Caco-2 (cell line): ENCODE measurements at regions not wholly inside any gene's neighbourhood (a gene's known extent, or its start where the extent isn't known, plus 50 kb on each side); places are given as distances from the start of the nearest gene placed in this dataset.

Experiments
- BruUV-seq: library from RNA; stranded (reverse); fragments of 400-500 nt; replicated peaks from 2 replicates; lab custom pipeline; 2021; lab: Mats Ljungman, UMichigan
- CTCF ChIA-PET: fragments of 300-600 bp; sonication (Branson Sonifier 250); formaldehyde crosslinking; loops from one replicate; lab custom pipeline; 2022; ENCODE audit warnings: antibody characterized with exemption; lab: Charles Lee
- POLR2A ChIA-PET: fragments of 300-600 bp; sonication (Branson Sonifier 250); formaldehyde crosslinking; loops from one replicate; lab custom pipeline; 2022; ENCODE audit warnings: antibody characterized with exemption; lab: Charles Lee
- DNase-seq, 2 experiments: peaks; one replicate each; pipeline versions ENCODE4 v3.0.0 to v3.0.0-alpha.2; 2020 to 2022
- H3K27me3 ChIP-seq: replicated peaks from 2 replicates; pipeline ENCODE4 v1.6.0; 2011; ENCODE audit warnings: low read length; ENCODE audit not compliant: control insufficient read depth, insufficient read depth
- H3K36me3 ChIP-seq: 2 replicates; pipeline ENCODE4 v1.5.1; 2011; ENCODE audit warnings: low read length; ENCODE audit not compliant: control insufficient read depth, insufficient read depth
- H3K4me1 ChIP-seq: fragments of 250-450 bp; sonication (Bioruptor Pico); 2 replicates; pipeline ENCODE4 v1.5.1; 2020; ENCODE audit warnings: mild to moderate bottlenecking
- H3K4me3 ChIP-seq: 2 replicates; pipeline ENCODE4 v1.5.1; 2011; ENCODE audit warnings: low read depth, mild to moderate bottlenecking, control low read depth, low read length
- H3K9me3 ChIP-seq: fragments of 250-450 bp; sonication (Bioruptor Pico); 2 replicates; pipeline ENCODE4 v1.5.1; 2020; ENCODE audit warnings: mild to moderate bottlenecking, moderate library complexity
- H3K27ac Mint-ChIP-seq: one replicate; pipeline ENCODE4 v1.8.0; 2022; ENCODE audit warnings: mixed read lengths; ENCODE audit not compliant: unreplicated experiment
- H3K27me3 Mint-ChIP-seq: one replicate; pipeline ENCODE4 v1.8.0; 2022; ENCODE audit warnings: mixed read lengths; ENCODE audit not compliant: insufficient read depth, unreplicated experiment
- H3K36me3 Mint-ChIP-seq: one replicate; pipeline ENCODE4 v1.8.0; 2022; ENCODE audit warnings: mild to moderate bottlenecking, mixed read lengths; ENCODE audit not compliant: insufficient read depth, unreplicated experiment
- H3K4me1 Mint-ChIP-seq: one replicate; pipeline ENCODE4 v1.8.0; 2022; ENCODE audit warnings: low read depth, mixed read lengths; ENCODE audit not compliant: unreplicated experiment
- H3K4me3 Mint-ChIP-seq: one replicate; pipeline ENCODE4 v1.8.0; 2022; ENCODE audit warnings: mild to moderate bottlenecking, moderate library complexity, mixed read lengths; ENCODE audit not compliant: unreplicated experiment
- H3K9me3 Mint-ChIP-seq: one replicate; pipeline ENCODE4 v1.8.0; 2022; ENCODE audit warnings: mixed read lengths; ENCODE audit not compliant: unreplicated experiment
- CTCF ChIP-seq, 2 experiments: fragments of 200-600 bp in 1 of 2; IDR thresholded peaks; 1 replicate in 1 of 2; 2 replicates in 1 of 2; pipeline versions ENCODE4 v1.5.1 to v1.8.0; 2011 to 2022; ENCODE audit warnings: antibody characterized with exemption in 1 of 2, control low read depth in 1 of 2, inconsistent platforms in 1 of 2, low read depth in 1 of 2, low read length in 1 of 2, mild to moderate bottlenecking in 1 of 2, moderate library complexity in 1 of 2; ENCODE audit not compliant: insufficient read depth in 1 of 2, severe bottlenecking in 1 of 2, unreplicated experiment in 1 of 2
- intact Hi-C: fragments of 100-400 bp; cut with micrococcal nuclease; formaldehyde crosslinking; loops from one replicate; pipeline ENCODE4 v1.10.0; 2022; ENCODE audit not compliant: unreplicated experiment

- no peaks in the 10 kb centered on the region for H3K9me3 ChIP-seq
- no TSS peak for BruUV-seq
- Mint-ChIP-seq H3K4me3 (no peak overlapping the region), H3K27ac (no peak overlapping the region), H3K36me3 (no peaks in the 10 kb centered on the region), H3K27me3 (no peaks in the 10 kb centered on the region), H3K4me1 (no peaks in the 10 kb centered on the region), H3K9me3 (no peaks in the 10 kb centered on the region)
- TF ChIP-seq CTCF (IDR thresholded peaks at IDR 0.05; ENCODE audit: insufficient read depth in 1 of 2, low read depth in 1 of 2, low read length in 1 of 2, severe bottlenecking in 1 of 2, unreplicated experiment in 1 of 2), result no peak
- H3K4me1 ChIP-seq, result no peaks in the 10 kb centered on the region
- ChIA-PET POLR2A (no interaction called here), CTCF (no interaction called here)
- H3K27me3 ChIP-seq, result no peaks in the 10 kb centered on the region
- no peaks in the 10 kb centered on the region for H3K36me3 ChIP-seq
- DNase-seq, result no peak
- intact Hi-C loops, result no loop called here
- no peak overlapping the region for H3K4me3 ChIP-seq
These were observed 1717.1 kb downstream of the EFNA5 start for GRCh38 chr5:105953616-105954015.

- DNase-seq, result no peak
- H3K4me1 ChIP-seq, result no peaks in the 10 kb centered on the region
- CTCF ChIA-PET, result no interaction called here
- no peaks in the 10 kb centered on the region for H3K36me3 ChIP-seq
- Mint-ChIP-seq H3K27me3 (no peaks in the 10 kb centered on the region), H3K9me3 (no peaks in the 10 kb centered on the region), H3K4me1 (no peaks in the 10 kb centered on the region), H3K27ac (no peak overlapping the region), H3K36me3 (no peaks in the 10 kb centered on the region), H3K4me3 (no peak overlapping the region)
- BruUV-seq, result no TSS peak
- H3K9me3 ChIP-seq, result no peaks in the 10 kb centered on the region
- intact Hi-C loops, result no loop called here
- POLR2A ChIA-PET, result no interaction called here
- no peaks in the 10 kb centered on the region for H3K27me3 ChIP-seq
- no peak for TF ChIP-seq CTCF (IDR thresholded peaks at IDR 0.05; ENCODE audit: insufficient read depth in 1 of 2, low read depth in 1 of 2, low read length in 1 of 2, severe bottlenecking in 1 of 2, unreplicated experiment in 1 of 2)
- H3K4me3 ChIP-seq, result no peak overlapping the region
These were observed 1717.9 kb downstream of the EFNA5 start for GRCh38 chr5:105952875-105953274.

- ChIA-PET CTCF (no interaction called here), POLR2A (no interaction called here)
- BruUV-seq, result no TSS peak
- intact Hi-C loops, result no loop called here
- no peak for DNase-seq
- no peak overlapping the region for H3K4me3 Mint-ChIP-seq
- Histone ChIP-seq H3K9me3 (no peaks in the 10 kb centered on the region), H3K4me1 (no peaks in the 10 kb centered on the region), H3K27me3 (no peaks in the 10 kb centered on the region), H3K36me3 (no peaks in the 10 kb centered on the region), H3K4me3 (no peak overlapping the region)
- no peaks in the 10 kb centered on the region for H3K27me3 Mint-ChIP-seq
- TF ChIP-seq CTCF (IDR thresholded peaks at IDR 0.05; ENCODE audit: insufficient read depth in 1 of 2, low read depth in 1 of 2, low read length in 1 of 2, severe bottlenecking in 1 of 2, unreplicated experiment in 1 of 2), result no peak
- H3K27ac Mint-ChIP-seq, result no peak overlapping the region
- H3K4me1 Mint-ChIP-seq, result no peaks in the 10 kb centered on the region
- no peaks in the 10 kb centered on the region for H3K9me3 Mint-ChIP-seq
- H3K36me3 Mint-ChIP-seq, result no peaks in the 10 kb centered on the region
These were observed 1723.3 kb downstream of the EFNA5 start for GRCh38 chr5:105947461-105947860.
